CD4-positive, alpha-beta memory T cell (primary cell): ENCODE measurements at regions not wholly inside any gene's neighbourhood (a gene's known extent, or its start where the extent isn't known, plus 50 kb on each side); places are given as distances from the start of the nearest gene placed in this dataset.

Experiments
- CTCF ChIA-PET: fragments of 350-600 bp; sonication (Branson Sonifier 250); formaldehyde crosslinking; loops from one replicate; lab custom pipeline; 2021; ENCODE audit warnings: inconsistent platforms; ENCODE audit not compliant: partially characterized antibody; lab: Charles Lee
- POLR2A ChIA-PET: fragments of 350-600 bp; sonication (Branson Sonifier 250); formaldehyde crosslinking; loops from one replicate; lab custom pipeline; 2021; ENCODE audit not compliant: partially characterized antibody; lab: Charles Lee
- DNase-seq, 5 donors: peaks; one replicate each; pipeline versions ENCODE4 v3.0.0 to v3.0.0-alpha.2; 2020 to 2022; ENCODE audit warnings: mixed read lengths in 1 of 5
- H3K27ac ChIP-seq: one replicate; pipeline ENCODE4 v1.7.0; 2013; ENCODE audit warnings: low read depth, low read length
- H3K27me3 ChIP-seq: 2 replicates; pipeline ENCODE4 v1.7.0; 2013; ENCODE audit warnings: mild to moderate bottlenecking, low read length, moderate library complexity; ENCODE audit not compliant: insufficient read depth
- H3K36me3 ChIP-seq: 2 replicates; pipeline ENCODE4 v1.7.0; 2013; ENCODE audit warnings: mild to moderate bottlenecking, low read length, moderate library complexity; ENCODE audit not compliant: insufficient read depth
- H3K4me1 ChIP-seq: 2 replicates; pipeline ENCODE4 v1.7.0; 2013; ENCODE audit warnings: mild to moderate bottlenecking, low read length, moderate library complexity; ENCODE audit not compliant: insufficient read depth
- H3K4me3 ChIP-seq, 2 donors: one replicate each; pipeline ENCODE4 v1.7.0; 2013; ENCODE audit warnings: low read length in 2 of 2, mild to moderate bottlenecking in 1 of 2
- H3K9me3 ChIP-seq, 2 donors: one replicate each; pipeline ENCODE4 v1.7.0; 2013; ENCODE audit warnings: low read length in 2 of 2, control low read depth in 1 of 2; ENCODE audit not compliant: control insufficient read depth in 1 of 2
- H3K27ac Mint-ChIP-seq, 7 donors: one replicate each; pipeline ENCODE4 v1.8.0; 2020 to 2021; ENCODE audit warnings: mixed read lengths in 7 of 7, mild to moderate bottlenecking in 6 of 7, inconsistent platforms in 3 of 7, moderate library complexity in 3 of 7
- H3K27me3 Mint-ChIP-seq, 2 donors: one replicate each; pipeline ENCODE4 v1.8.0; 2020 to 2021; ENCODE audit warnings: mixed read lengths in 2 of 2
- H3K36me3 Mint-ChIP-seq, 2 donors: one replicate each; pipeline ENCODE4 v1.8.0; 2020 to 2021; ENCODE audit warnings: mixed read lengths in 2 of 2, inconsistent platforms in 1 of 2, mild to moderate bottlenecking in 1 of 2
- H3K4me1 Mint-ChIP-seq, 4 donors: one replicate each; pipeline ENCODE4 v1.8.0; 2020 to 2021; ENCODE audit warnings: mixed read lengths in 4 of 4, mild to moderate bottlenecking in 1 of 4
- H3K4me3 Mint-ChIP-seq, 8 donors: one replicate each; pipeline ENCODE4 v1.8.0; 2020 to 2021; ENCODE audit warnings: mixed read lengths in 8 of 8, mild to moderate bottlenecking in 7 of 8, moderate library complexity in 6 of 8, inconsistent platforms in 3 of 8
- H3K9me3 Mint-ChIP-seq, 8 donors: one replicate each; pipeline ENCODE4 v1.8.0; 2020 to 2021; ENCODE audit warnings: mixed read lengths in 8 of 8, mild to moderate bottlenecking in 5 of 8, inconsistent platforms in 3 of 8, moderate library complexity in 1 of 8
- intact Hi-C: fragments of 100-400 bp; cut with micrococcal nuclease; formaldehyde crosslinking; loops from one replicate; pipeline ENCODE4 v1.15.1; 2023

DNA sequence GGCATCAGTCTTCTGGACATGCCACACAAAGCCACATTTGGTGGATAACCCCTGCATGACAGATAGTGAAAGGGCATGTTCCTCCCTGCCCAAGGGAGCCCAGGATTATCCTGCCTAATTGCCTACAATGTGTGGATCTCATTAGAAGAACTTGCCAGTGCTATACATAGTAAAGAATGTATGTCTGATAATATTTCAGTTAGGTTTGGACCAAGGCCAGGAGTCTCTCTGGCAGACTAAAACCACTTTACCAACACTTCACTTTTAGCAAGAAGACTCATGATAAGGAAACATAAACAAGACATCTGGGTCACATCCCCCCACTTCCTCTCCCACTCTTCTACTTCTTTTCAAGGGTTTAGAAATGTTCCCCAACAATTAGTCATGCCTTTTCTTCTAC lies 196.7 kb downstream of the MTERF1 start:
- H3K27me3 Mint-ChIP-seq = no peaks in the 10 kb centered on the region
- H3K9me3 Mint-ChIP-seq = peaks cover 0 to 59% (median 44%) of the 10 kb centered on the region in 8 donors
- Histone ChIP-seq H3K36me3 (no peaks in the 10 kb centered on the region), H3K27me3 (no peaks in the 10 kb centered on the region), H3K9me3 (peaks cover 0 to 12% of the 10 kb centered on the region in 2 donors), H3K4me3 (no peak overlapping the region), H3K27ac (no peak overlapping the region), H3K4me1 (no peaks in the 10 kb centered on the region)
- H3K27ac Mint-ChIP-seq = no peak overlapping the region
- POLR2A ChIA-PET = no interaction called here
- intact Hi-C loops = no loop called here
- DNase-seq = no peak
- CTCF ChIA-PET = no interaction called here
- H3K4me3 Mint-ChIP-seq = no peak overlapping the region
- no peaks in the 10 kb centered on the region for H3K4me1 Mint-ChIP-seq
- no peaks in the 10 kb centered on the region for H3K36me3 Mint-ChIP-seq

DNA sequence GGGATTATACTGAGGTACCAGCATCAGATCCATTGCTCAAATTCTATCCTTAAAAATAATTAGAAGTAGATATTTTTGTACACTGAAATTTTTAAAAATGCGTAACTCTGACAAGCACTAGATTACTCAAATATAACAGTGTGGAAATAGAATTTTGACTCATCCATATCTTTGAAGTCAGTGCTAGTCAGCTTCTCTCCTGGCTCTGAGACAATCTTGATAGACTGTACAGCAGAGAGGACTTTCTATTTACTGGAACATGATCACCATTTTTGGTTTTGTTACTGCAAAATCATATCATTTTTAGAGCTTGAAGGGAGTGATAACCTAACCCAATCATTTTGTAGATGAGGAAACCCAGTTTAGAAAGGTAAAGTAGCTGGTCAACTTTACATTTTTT lies 195.0 kb downstream of the MTERF1 start:
- Mint-ChIP-seq H3K9me3 (peaks cover 3 to 47% (median 34%) of the 10 kb centered on the region in 8 donors), H3K27me3 (no peaks in the 10 kb centered on the region), H3K27ac (no peak overlapping the region), H3K4me1 (no peaks in the 10 kb centered on the region), H3K4me3 (no peak overlapping the region), H3K36me3 (no peaks in the 10 kb centered on the region)
- DNase-seq = no peak
- Histone ChIP-seq H3K27ac (no peak overlapping the region), H3K4me1 (no peaks in the 10 kb centered on the region), H3K27me3 (no peaks in the 10 kb centered on the region), H3K36me3 (no peaks in the 10 kb centered on the region), H3K9me3 (peaks cover 0 to 12% of the 10 kb centered on the region in 2 donors), H3K4me3 (no peak overlapping the region)
- CTCF ChIA-PET = no interaction called here
- POLR2A ChIA-PET = no interaction called here
- intact Hi-C loops = no loop called here

DNA sequence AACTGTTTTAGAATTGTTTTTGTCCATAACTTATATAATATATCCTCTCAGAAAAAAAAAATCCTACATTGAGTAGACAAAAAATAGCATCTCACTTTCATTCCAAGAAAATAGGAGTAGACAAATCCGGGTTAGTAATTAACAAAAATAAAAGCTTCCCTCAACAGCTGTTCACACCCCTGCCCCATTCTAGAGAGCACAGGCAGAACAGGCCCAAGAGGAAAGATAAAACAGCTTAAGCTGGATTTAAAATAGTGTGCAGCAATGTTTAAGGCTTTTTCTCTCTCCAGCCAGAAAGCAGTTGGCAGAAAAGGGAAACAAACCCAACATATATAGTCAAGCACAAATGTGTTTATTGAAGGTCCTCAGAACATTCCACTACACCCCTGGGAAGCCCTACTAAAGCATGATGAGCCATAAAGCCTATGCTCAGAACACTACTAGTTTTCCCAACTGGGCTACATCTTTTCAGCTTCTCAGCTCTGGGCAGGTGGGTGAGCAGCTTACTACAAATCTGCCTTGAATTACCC lies 189.9 kb downstream of the MTERF1 start:
- Histone ChIP-seq H3K4me1 (no peaks in the 10 kb centered on the region), H3K4me3 (no peak overlapping the region), H3K36me3 (no peaks in the 10 kb centered on the region), H3K27me3 (no peaks in the 10 kb centered on the region), H3K27ac (no peak overlapping the region), H3K9me3 (no peaks in the 10 kb centered on the region)
- Mint-ChIP-seq H3K27ac (no peak overlapping the region), H3K4me1 (no peaks in the 10 kb centered on the region), H3K27me3 (no peaks in the 10 kb centered on the region), H3K36me3 (no peaks in the 10 kb centered on the region), H3K9me3 (peaks cover 2 to 20% (median 13%) of the 10 kb centered on the region in 8 donors), H3K4me3 (no peak overlapping the region)
- intact Hi-C loops = no loop called here
- ChIA-PET CTCF (no interaction called here), POLR2A (no interaction called here)
- no peak for DNase-seq

DNA sequence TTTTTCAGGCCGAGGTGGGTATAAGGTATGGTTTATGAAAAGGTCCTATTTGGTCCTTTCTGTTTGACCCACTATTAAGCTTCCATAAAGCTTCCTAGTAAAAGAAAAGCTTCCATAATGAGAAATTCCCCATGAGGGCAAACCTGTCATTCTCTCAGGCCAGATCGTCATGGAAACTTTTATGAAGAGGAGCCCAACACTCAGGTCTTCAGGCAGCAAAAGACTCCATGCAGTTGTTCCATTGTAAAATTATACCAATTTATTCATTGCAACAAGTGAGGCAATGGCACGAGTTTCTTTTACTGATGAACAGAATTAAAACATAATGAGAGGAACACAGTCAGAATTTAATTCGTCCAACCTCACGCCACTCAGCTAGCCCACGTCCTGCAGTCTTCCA lies 188.6 kb downstream of the MTERF1 start:
- peaks cover 2 to 25% (median 19%) of the 10 kb centered on the region in 8 donors for H3K9me3 Mint-ChIP-seq
- H3K4me3 ChIP-seq = no peak overlapping the region
- H3K27me3 Mint-ChIP-seq = no peaks in the 10 kb centered on the region
- no peak overlapping the region for H3K27ac ChIP-seq
- no peaks in the 10 kb centered on the region for H3K4me1 ChIP-seq
- H3K4me1 Mint-ChIP-seq = no peaks in the 10 kb centered on the region
- H3K27me3 ChIP-seq = no peaks in the 10 kb centered on the region
- no peak overlapping the region for H3K4me3 Mint-ChIP-seq
- no peaks in the 10 kb centered on the region for H3K9me3 ChIP-seq
- no peaks in the 10 kb centered on the region for H3K36me3 ChIP-seq
- no peak for DNase-seq
- intact Hi-C loops = no loop called here
- H3K27ac Mint-ChIP-seq = no peak overlapping the region
- POLR2A ChIA-PET = no interaction called here
- H3K36me3 Mint-ChIP-seq = no peaks in the 10 kb centered on the region
- CTCF ChIA-PET = no interaction called here

DNA sequence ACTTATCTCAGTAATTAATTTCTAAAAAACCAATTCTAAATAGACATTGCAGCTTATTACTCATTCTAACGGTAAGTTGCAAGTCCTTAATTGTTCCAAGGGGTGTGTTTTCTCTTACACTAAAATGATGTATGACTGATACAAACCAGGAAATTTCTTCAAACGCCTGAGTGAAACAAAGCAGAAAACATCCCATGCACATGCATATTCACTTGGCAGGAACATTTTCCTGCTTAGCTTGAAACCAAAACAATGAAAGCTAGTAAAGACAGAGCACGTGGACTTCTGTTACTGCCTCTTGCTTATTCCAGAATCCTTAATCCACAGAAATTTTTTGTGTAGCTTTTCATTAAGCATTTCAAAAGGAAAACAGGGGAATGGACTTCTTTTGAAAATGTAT lies 187.7 kb downstream of the MTERF1 start:
- intact Hi-C loops = no loop called here
- H3K4me3 Mint-ChIP-seq = no peak overlapping the region
- Histone ChIP-seq H3K27ac (no peak overlapping the region), H3K36me3 (no peaks in the 10 kb centered on the region), H3K4me3 (no peak overlapping the region), H3K9me3 (no peaks in the 10 kb centered on the region), H3K4me1 (no peaks in the 10 kb centered on the region), H3K27me3 (no peaks in the 10 kb centered on the region)
- H3K36me3 Mint-ChIP-seq = no peaks in the 10 kb centered on the region
- no peaks in the 10 kb centered on the region for H3K27me3 Mint-ChIP-seq
- DNase-seq = no peak
- H3K27ac Mint-ChIP-seq = no peak overlapping the region
- H3K4me1 Mint-ChIP-seq = no peaks in the 10 kb centered on the region
- ChIA-PET CTCF (no interaction called here), POLR2A (no interaction called here)
- H3K9me3 Mint-ChIP-seq = peaks cover 2 to 30% (median 21%) of the 10 kb centered on the region in 8 donors

DNA sequence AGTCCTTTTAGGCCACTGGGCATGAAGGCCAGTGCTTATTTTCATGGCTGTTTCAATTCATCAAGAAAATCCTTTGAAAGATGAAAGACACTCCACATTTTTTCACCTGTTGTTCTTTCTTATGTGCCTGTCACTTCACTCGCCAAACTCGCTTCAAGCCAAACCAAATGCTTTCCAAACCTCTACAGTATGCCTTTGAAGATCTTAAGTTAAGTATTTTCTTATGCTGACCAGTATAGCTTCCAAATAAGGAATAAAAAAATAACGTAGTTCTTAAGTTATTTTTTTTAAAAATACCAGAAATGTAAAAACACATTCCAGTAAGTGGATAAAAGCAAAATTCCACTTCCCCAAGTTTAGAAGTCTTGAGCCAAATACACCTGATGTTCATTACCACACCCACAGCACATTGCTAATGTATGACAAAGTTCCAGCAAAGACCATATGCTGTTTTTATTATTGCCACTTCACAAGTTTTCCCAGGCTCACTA lies 186.1 kb downstream of the MTERF1 start:
- Mint-ChIP-seq H3K27ac (no peak overlapping the region), H3K4me1 (no peaks in the 10 kb centered on the region), H3K36me3 (no peaks in the 10 kb centered on the region), H3K4me3 (no peak overlapping the region), H3K9me3 (peaks cover 1 to 33% (median 23%) of the 10 kb centered on the region in 8 donors), H3K27me3 (no peaks in the 10 kb centered on the region)
- no peak for DNase-seq
- CTCF ChIA-PET = no interaction called here
- Histone ChIP-seq H3K9me3 (no peaks in the 10 kb centered on the region), H3K36me3 (no peaks in the 10 kb centered on the region), H3K27ac (no peak overlapping the region), H3K4me1 (no peaks in the 10 kb centered on the region), H3K27me3 (no peaks in the 10 kb centered on the region), H3K4me3 (no peak overlapping the region)
- intact Hi-C loops = no loop called here
- POLR2A ChIA-PET = no interaction called here

DNA sequence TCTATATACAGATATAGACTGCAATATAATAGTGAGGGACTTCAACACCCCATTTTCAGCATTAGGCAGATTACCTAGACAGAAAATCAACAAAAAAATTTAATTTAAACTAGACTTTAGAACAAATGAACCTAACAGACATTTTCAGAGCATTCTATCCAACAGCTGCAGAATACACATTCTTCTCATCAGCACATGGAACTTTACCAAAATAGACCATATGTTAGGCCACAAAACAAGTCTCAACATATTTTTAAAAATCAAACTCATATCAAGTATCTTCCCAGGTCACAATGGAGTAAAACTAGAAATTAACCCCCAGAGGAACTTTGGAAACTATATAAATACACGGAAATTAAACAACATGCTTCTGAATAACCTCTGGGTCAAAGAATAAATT lies 169.6 kb downstream of the MTERF1 start:
- intact Hi-C loops = no loop called here
- Mint-ChIP-seq H3K27ac (no peak overlapping the region), H3K27me3 (no peaks in the 10 kb centered on the region), H3K9me3 (peaks cover 12 to 73% (median 57%) of the 10 kb centered on the region in 8 donors), H3K36me3 (peaks cover 0 to 4% of the 10 kb centered on the region in 2 donors), H3K4me3 (no peak overlapping the region), H3K4me1 (no peaks in the 10 kb centered on the region)
- Histone ChIP-seq H3K9me3 (peaks cover 0 to 6% of the 10 kb centered on the region in 2 donors), H3K27ac (no peak overlapping the region), H3K4me1 (no peaks in the 10 kb centered on the region), H3K27me3 (no peaks in the 10 kb centered on the region), H3K36me3 (no peaks in the 10 kb centered on the region), H3K4me3 (no peak overlapping the region)
- DNase-seq = no peak
- ChIA-PET POLR2A (no interaction called here), CTCF (no interaction called here)

DNA sequence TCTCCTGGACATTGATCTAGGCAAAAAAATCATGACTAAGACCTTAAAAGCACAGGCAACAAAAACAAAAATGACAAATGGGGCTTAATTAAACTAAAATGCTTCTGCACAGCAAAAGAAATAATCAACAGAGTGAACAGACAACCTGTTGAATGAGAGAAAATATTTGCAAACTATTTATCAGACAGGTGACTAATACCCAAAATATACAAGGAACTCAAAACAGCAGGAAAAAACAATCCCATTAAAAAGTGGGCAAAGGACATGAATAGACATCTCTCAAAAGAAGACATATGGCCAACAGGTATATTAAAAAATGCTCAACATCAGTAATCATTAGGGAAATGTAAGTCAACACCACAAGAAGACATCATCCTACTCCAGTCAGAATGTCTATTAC lies 166.8 kb downstream of the MTERF1 start:
- Histone ChIP-seq H3K9me3 (no peaks in the 10 kb centered on the region), H3K27me3 (no peaks in the 10 kb centered on the region), H3K4me3 (no peak overlapping the region), H3K4me1 (no peaks in the 10 kb centered on the region), H3K36me3 (no peaks in the 10 kb centered on the region), H3K27ac (no peak overlapping the region)
- CTCF ChIA-PET = no interaction called here
- intact Hi-C loops = no loop called here
- Mint-ChIP-seq H3K4me1 (no peaks in the 10 kb centered on the region), H3K36me3 (peaks cover 0 to 4% of the 10 kb centered on the region in 2 donors), H3K27ac (no peak overlapping the region), H3K27me3 (no peaks in the 10 kb centered on the region), H3K9me3 (peaks cover 12 to 66% (median 49%) of the 10 kb centered on the region in 8 donors), H3K4me3 (no peak overlapping the region)
- POLR2A ChIA-PET = no interaction called here
- no peak for DNase-seq
